IMR-90 (cell line): ENCODE measurements at regions not wholly inside any gene's neighbourhood (a gene's known extent, or its start where the extent isn't known, plus 50 kb on each side); places are given as distances from the start of the nearest gene placed in this dataset.

ENCODE experiments used
- ATAC-seq: fragments of 200-7000 bp; cut with Tn5 transposase; 2 replicates; pipeline ENCODE4 v1.9.1; 2020; ENCODE audit warnings: low read depth, mild to moderate bottlenecking, moderate library complexity
- BruUV-seq: library from RNA; stranded (reverse); fragments of 400-500 nt; replicated peaks from 2 replicates; lab custom pipeline; 2021; lab: Mats Ljungman, UMichigan
- CTCF ChIA-PET: fragments of 300-600 bp; formaldehyde crosslinking; extraction: SDS; loops from one replicate; lab custom pipeline; 2021; ENCODE audit warnings: antibody characterized with exemption; lab: Yijun Ruan, JAX
- POLR2A ChIA-PET: fragments of 300-600 bp; sonication (Branson Sonifier 250); formaldehyde crosslinking; loops from one replicate; lab custom pipeline; 2022; ENCODE audit warnings: antibody characterized with exemption; ENCODE audit not compliant: unreplicated experiment; lab: Charles Lee
- DNase-seq: peaks from one replicate; pipeline ENCODE4 v3.0.0; 2013
- H2AFZ ChIP-seq: replicated peaks from 2 replicates; pipeline ENCODE3; 2013; ENCODE audit warnings: low read length, mild to moderate bottlenecking; ENCODE audit not compliant: poor library complexity
- H2AK5ac ChIP-seq: 2 replicates; pipeline ENCODE4 v1.6.1; 2013; ENCODE audit warnings: low read depth, low read length, inconsistent platforms
- H2AK9ac ChIP-seq: replicated peaks from 2 replicates; pipeline ENCODE3; 2013; ENCODE audit warnings: mild to moderate bottlenecking, low read depth, low read length, moderate library complexity; ENCODE audit not compliant: poor library complexity
- H2BK120ac ChIP-seq: 2 replicates; pipeline ENCODE4 v1.6.1; 2013; ENCODE audit warnings: low read depth, low read length, inconsistent platforms
- H2BK15ac ChIP-seq: 3 replicates; pipeline ENCODE4 v1.6.1; 2013; ENCODE audit warnings: low read depth, low read length, inconsistent platforms
- H2BK20ac ChIP-seq: 2 replicates; pipeline ENCODE4 v1.6.1; 2013; ENCODE audit warnings: low read depth, mild to moderate bottlenecking, inconsistent platforms, low read length, moderate library complexity
- H2BK5ac ChIP-seq: 2 replicates; pipeline ENCODE4 v1.6.1; 2013; ENCODE audit warnings: mild to moderate bottlenecking, low read depth, low read length, inconsistent platforms; ENCODE audit not compliant: poor library complexity, severe bottlenecking
- H3K14ac ChIP-seq: replicated peaks from 2 replicates; pipeline ENCODE4 v1.6.1; 2013; ENCODE audit warnings: low read depth, low read length, inconsistent platforms
- H3K18ac ChIP-seq: 2 replicates; pipeline ENCODE4 v1.6.1; 2013; ENCODE audit warnings: low read depth, low read length, control low read depth
- H3K23ac ChIP-seq: 2 replicates; pipeline ENCODE4 v1.6.1; 2013; ENCODE audit warnings: low read depth, low read length, inconsistent platforms
- H3K27ac ChIP-seq: 2 replicates; pipeline ENCODE4 v1.5.1; 2013; ENCODE audit warnings: mild to moderate bottlenecking, control low read depth, low read length; ENCODE audit not compliant: insufficient read depth
- H3K27me3 ChIP-seq: 2 replicates; pipeline ENCODE4 v1.6.1; 2013; ENCODE audit warnings: low read length; ENCODE audit not compliant: control insufficient read depth, insufficient read depth
- H3K36me3 ChIP-seq: 2 replicates; pipeline ENCODE4 v1.6.1; 2013; ENCODE audit warnings: low read length, mixed read lengths; ENCODE audit not compliant: control insufficient read depth, insufficient read depth
- H3K4ac ChIP-seq: 2 replicates; pipeline ENCODE4 v1.6.1; 2013; ENCODE audit warnings: low read depth, low read length, inconsistent platforms
- H3K4me1 ChIP-seq: 2 replicates; pipeline ENCODE4 v1.6.1; 2013; ENCODE audit warnings: low read length, mixed read lengths; ENCODE audit not compliant: control insufficient read depth, insufficient read depth
- H3K4me2 ChIP-seq: 2 replicates; pipeline ENCODE4 v1.6.1; 2013; ENCODE audit warnings: low read depth, mild to moderate bottlenecking, control low read depth, low read length, moderate library complexity
- H3K4me3 ChIP-seq: 2 replicates; pipeline ENCODE4 v1.5.1; 2013; ENCODE audit warnings: low read depth, mild to moderate bottlenecking, control low read depth, low read length, moderate library complexity; ENCODE audit not compliant: insufficient read depth
- H3K56ac ChIP-seq: 2 replicates; pipeline ENCODE4 v1.6.1; 2013; ENCODE audit warnings: low read length, inconsistent platforms; ENCODE audit not compliant: insufficient read depth; ENCODE audit errors: extremely low read depth
- H3K79me1 ChIP-seq, 2 experiments: 2 replicates each; pipeline ENCODE4 v1.6.1; 2013; ENCODE audit warnings: low read length in 2 of 2, inconsistent platforms in 1 of 2, low read depth in 1 of 2
- H3K9ac ChIP-seq: 2 replicates; pipeline ENCODE4 v1.6.1; 2013; ENCODE audit warnings: low read depth, low read length, control low read depth
- H3K9me1 ChIP-seq: 2 replicates; pipeline ENCODE4 v1.6.1; 2013; ENCODE audit warnings: low read length, inconsistent platforms; ENCODE audit not compliant: insufficient read depth
- H3K9me3 ChIP-seq: 2 replicates; pipeline ENCODE4 v1.6.1; 2013; ENCODE audit warnings: low read length; ENCODE audit not compliant: control insufficient read depth, insufficient read depth
- H4K20me1 ChIP-seq: 2 replicates; pipeline ENCODE4 v1.6.1; 2013; ENCODE audit warnings: low read length, inconsistent platforms; ENCODE audit not compliant: insufficient read depth
- H4K5ac ChIP-seq: 2 replicates; pipeline ENCODE4 v1.6.1; 2013; ENCODE audit warnings: mild to moderate bottlenecking, low read depth, low read length, control low read depth
- H4K8ac ChIP-seq, 2 experiments: 2 replicates each; pipeline ENCODE4 v1.6.1; 2013; ENCODE audit warnings: low read depth in 2 of 2, low read length in 2 of 2, control low read depth in 1 of 2, inconsistent platforms in 1 of 2
- H4K91ac ChIP-seq: 2 replicates; pipeline ENCODE4 v1.6.1; 2013; ENCODE audit warnings: low read depth, low read length, inconsistent platforms; ENCODE audit not compliant: insufficient read depth
- BHLHE40 ChIP-seq: fragments of 150-350 bp; IDR thresholded peaks from 2 replicates; pipeline ENCODE4 v1.6.1; 2016; ENCODE audit warnings: mild to moderate bottlenecking, low read depth, low read length
- CEBPB ChIP-seq: IDR thresholded peaks from 2 replicates; pipeline ENCODE4 v1.6.1; 2012; ENCODE audit warnings: low read depth, low read length, improper control_type of control experiment
- CHD1 ChIP-seq: IDR thresholded peaks from 2 replicates; pipeline ENCODE4 v1.6.1; 2012; ENCODE audit warnings: low read depth, low read length, improper control_type of control experiment
- FOS ChIP-seq: fragments of 150-350 bp; IDR thresholded peaks from 2 replicates; pipeline ENCODE4 v1.6.1; 2016; ENCODE audit warnings: low read depth, low read length
- MAFK ChIP-seq: IDR thresholded peaks from 2 replicates; pipeline ENCODE4 v1.6.1; 2012; ENCODE audit warnings: low read depth, low read length, improper control_type of control experiment
- MAZ ChIP-seq: IDR thresholded peaks from 2 replicates; pipeline ENCODE4 v1.6.1; 2012; ENCODE audit warnings: low read depth, mild to moderate bottlenecking, low read length, improper control_type of control experiment, moderate library complexity, borderline replicate concordance
- MXI1 ChIP-seq: IDR thresholded peaks from 2 replicates; pipeline ENCODE4 v1.6.1; 2012; ENCODE audit warnings: low read depth, mild to moderate bottlenecking, low read length, moderate library complexity, borderline replicate concordance
- NFE2L2 ChIP-seq: fragments of 150-350 bp; IDR thresholded peaks from 2 replicates; pipeline ENCODE4 v1.6.1; 2016; ENCODE audit warnings: low read depth, mild to moderate bottlenecking, low read length
- POLR2A ChIP-seq: IDR thresholded peaks from 2 replicates; pipeline ENCODE4 v1.6.1; 2012; ENCODE audit warnings: mild to moderate bottlenecking, low read depth, low read length
- RAD21 ChIP-seq: IDR thresholded peaks from 2 replicates; pipeline ENCODE4 v1.6.1; 2012; ENCODE audit warnings: low read length, improper control_type of control experiment
- RCOR1 ChIP-seq: IDR thresholded peaks from 2 replicates; pipeline ENCODE4 v1.6.1; 2012; ENCODE audit warnings: mild to moderate bottlenecking, low read length, improper control_type of control experiment; ENCODE audit not compliant: insufficient replicate concordance
- RFX5 ChIP-seq: IDR thresholded peaks from 2 replicates; pipeline ENCODE4 v1.8.0; 2012; ENCODE audit warnings: low read depth, mild to moderate bottlenecking, low read length, moderate library complexity
- SMC3 ChIP-seq: fragments of 150-350 bp; IDR thresholded peaks from 2 replicates; pipeline ENCODE4 v1.6.1; 2016; ENCODE audit warnings: low read depth, mild to moderate bottlenecking, antibody characterized with exemption, low read length, moderate library complexity
- WGBS, 2 experiments: methylation state at CpG; one replicate each; pipeline versions ENCODE4 v1.1.5 to v1.1.7; 2013; ENCODE audit warnings: missing lambda C conversion rate in 2 of 2; ENCODE audit not compliant: insufficient read length in 1 of 2; ENCODE audit errors: extremely low coverage in 2 of 2; 5-methylcytosine and 5-hydroxymethylcytosine counted together
- dilution Hi-C: fragments of 300-500 bp; cut with HindIII; formaldehyde crosslinking; loops from one replicate; pipeline ENCODE4 v1.14.3; 2018; ENCODE audit warnings: low sequenced_read_pairs; ENCODE audit not compliant: unreplicated experiment
- in situ Hi-C: fragments of 300-500 bp; cut with MboI; formaldehyde crosslinking; loops from 3 replicates; pipeline ENCODE4 v1.14.3; 2019; ENCODE audit warnings: low sequenced_read_pairs, inconsistent platforms, mixed read lengths
- intact Hi-C: fragments of 100-400 bp; cut with micrococcal nuclease; formaldehyde crosslinking; loops from 2 replicates; pipeline ENCODE4 v1.10.0; 2022
- TF ChIP-seq, protein P1 (sequence below): fragments of 150-350 bp; IDR thresholded peaks from 2 replicates; pipeline ENCODE4 v1.6.1; 2017; ENCODE audit warnings: mild to moderate bottlenecking, antibody characterized with exemption, low read length, low read depth
- TF ChIP-seq, protein P2 (sequence below): fragments of 150-350 bp; IDR thresholded peaks from 2 replicates; pipeline ENCODE4 v1.6.1; 2016; ENCODE audit warnings: low read depth, mild to moderate bottlenecking, low read length, moderate library complexity, borderline replicate concordance
- TF ChIP-seq, protein P3 (sequence below): conservative IDR thresholded peaks from 2 replicates; pipeline ENCODE4 v1.5.1; 2012; ENCODE audit warnings: mild to moderate bottlenecking, low read depth, low read length, improper control_type of control experiment

DNA sequence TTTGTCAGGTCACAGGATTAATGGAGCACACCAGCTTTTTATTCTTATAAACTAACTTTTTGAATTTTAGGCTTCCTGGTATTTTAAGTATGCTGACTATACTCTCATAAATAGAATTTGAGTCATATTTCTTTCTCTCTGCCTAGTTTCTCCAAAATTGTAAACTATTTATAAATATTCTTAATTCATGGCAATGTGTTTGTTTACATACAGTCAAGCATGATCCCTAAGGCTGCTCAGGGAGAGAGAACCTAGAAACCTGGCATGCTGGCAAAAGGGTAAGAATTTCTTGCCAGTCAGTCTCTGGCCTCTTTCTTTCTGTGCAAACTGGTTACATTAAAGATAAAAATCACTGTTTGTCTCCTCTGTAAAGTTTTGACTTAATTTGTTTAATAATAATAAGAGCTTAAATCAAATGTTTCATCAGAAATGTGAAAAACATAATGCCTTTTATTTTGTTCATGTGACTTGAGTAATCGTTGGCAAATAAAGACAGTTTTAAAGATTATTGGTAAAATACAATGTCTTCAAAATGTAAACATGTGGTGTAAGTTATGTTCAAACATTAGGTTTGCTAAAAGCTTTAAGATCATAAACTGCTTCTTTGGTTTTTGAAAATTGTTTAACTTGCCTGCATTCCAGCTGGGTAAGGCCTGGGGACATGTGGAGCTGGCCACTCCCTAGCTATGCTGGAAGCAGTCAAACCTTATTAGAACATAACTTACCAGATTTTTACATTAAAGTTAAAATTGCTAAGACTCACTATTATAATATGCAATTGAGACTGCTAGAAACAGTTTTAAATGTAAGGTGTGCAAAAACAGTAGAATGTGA, 1401.7 kb downstream of the NCAM2 start:
- Histone ChIP-seq H3K18ac (no peak overlapping the region), H3K36me3 (no peaks in the 10 kb centered on the region), H3K23ac (no peak overlapping the region), H3K14ac (no peak overlapping the region), H3K79me1 (no peaks in the 10 kb centered on the region), H2AK9ac (no peak overlapping the region), H2BK15ac (no peak overlapping the region), H2BK120ac (no peak overlapping the region), H4K5ac (no peak overlapping the region), H4K91ac (no peak overlapping the region), H3K56ac (no peak overlapping the region), H3K27me3 (no peaks in the 10 kb centered on the region), H3K4me3 (no peak overlapping the region), H3K9me3 (peaks cover 11% of the 10 kb centered on the region; the same call in 1 of the 2 replicates), H3K9me1 (no peaks in the 10 kb centered on the region), H4K20me1 (no peaks in the 10 kb centered on the region), H2BK5ac (no peak overlapping the region), H2BK20ac (no peak overlapping the region), H3K4me2 (no peak overlapping the region), H3K27ac (no peak overlapping the region), H3K4me1 (no peaks in the 10 kb centered on the region), H3K4ac (no peak overlapping the region), H4K8ac (no peak overlapping the region), H3K9ac (no peak overlapping the region), H2AK5ac (no peak overlapping the region), H2AFZ (no peak overlapping the region)
- ChIA-PET CTCF (no interaction called here), POLR2A (no interaction called here)
- in situ Hi-C loops, result no loop called here
- intact Hi-C loops, result no loop called here
- dilution Hi-C loops, result no loop called here
- TF ChIP-seq NFE2L2, result no peak
- TF ChIP-seq, protein P1, sequence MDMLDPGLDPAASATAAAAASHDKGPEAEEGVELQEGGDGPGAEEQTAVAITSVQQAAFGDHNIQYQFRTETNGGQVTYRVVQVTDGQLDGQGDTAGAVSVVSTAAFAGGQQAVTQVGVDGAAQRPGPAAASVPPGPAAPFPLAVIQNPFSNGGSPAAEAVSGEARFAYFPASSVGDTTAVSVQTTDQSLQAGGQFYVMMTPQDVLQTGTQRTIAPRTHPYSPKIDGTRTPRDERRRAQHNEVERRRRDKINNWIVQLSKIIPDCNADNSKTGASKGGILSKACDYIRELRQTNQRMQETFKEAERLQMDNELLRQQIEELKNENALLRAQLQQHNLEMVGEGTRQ, result no peak
- TF ChIP-seq MAZ, result no peak
- TF ChIP-seq RFX5, result no peak
- no peak for TF ChIP-seq BHLHE40
- no peak for TF ChIP-seq CHD1
- TF ChIP-seq POLR2A, result no peak
- no peak for TF ChIP-seq CEBPB
- no peak for TF ChIP-seq FOS
- no peak for TF ChIP-seq SMC3
- no peak for TF ChIP-seq MXI1
- no peak for TF ChIP-seq RAD21
- TF ChIP-seq, protein P2, sequence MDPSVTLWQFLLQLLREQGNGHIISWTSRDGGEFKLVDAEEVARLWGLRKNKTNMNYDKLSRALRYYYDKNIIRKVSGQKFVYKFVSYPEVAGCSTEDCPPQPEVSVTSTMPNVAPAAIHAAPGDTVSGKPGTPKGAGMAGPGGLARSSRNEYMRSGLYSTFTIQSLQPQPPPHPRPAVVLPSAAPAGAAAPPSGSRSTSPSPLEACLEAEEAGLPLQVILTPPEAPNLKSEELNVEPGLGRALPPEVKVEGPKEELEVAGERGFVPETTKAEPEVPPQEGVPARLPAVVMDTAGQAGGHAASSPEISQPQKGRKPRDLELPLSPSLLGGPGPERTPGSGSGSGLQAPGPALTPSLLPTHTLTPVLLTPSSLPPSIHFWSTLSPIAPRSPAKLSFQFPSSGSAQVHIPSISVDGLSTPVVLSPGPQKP, result no peak
- TF ChIP-seq, protein P3, sequence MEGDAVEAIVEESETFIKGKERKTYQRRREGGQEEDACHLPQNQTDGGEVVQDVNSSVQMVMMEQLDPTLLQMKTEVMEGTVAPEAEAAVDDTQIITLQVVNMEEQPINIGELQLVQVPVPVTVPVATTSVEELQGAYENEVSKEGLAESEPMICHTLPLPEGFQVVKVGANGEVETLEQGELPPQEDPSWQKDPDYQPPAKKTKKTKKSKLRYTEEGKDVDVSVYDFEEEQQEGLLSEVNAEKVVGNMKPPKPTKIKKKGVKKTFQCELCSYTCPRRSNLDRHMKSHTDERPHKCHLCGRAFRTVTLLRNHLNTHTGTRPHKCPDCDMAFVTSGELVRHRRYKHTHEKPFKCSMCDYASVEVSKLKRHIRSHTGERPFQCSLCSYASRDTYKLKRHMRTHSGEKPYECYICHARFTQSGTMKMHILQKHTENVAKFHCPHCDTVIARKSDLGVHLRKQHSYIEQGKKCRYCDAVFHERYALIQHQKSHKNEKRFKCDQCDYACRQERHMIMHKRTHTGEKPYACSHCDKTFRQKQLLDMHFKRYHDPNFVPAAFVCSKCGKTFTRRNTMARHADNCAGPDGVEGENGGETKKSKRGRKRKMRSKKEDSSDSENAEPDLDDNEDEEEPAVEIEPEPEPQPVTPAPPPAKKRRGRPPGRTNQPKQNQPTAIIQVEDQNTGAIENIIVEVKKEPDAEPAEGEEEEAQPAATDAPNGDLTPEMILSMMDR, result no peak
- TF ChIP-seq MAFK, result no peak
- TF ChIP-seq RCOR1, result no peak
- no CpG with 5 or more reads among the region's 1 CpG for WGBS, 2 experiments
- no peak for ATAC-seq
- DNase-seq, result no peak
- BruUV-seq, result no TSS peak
